ENCODE measurements at regions not wholly inside any gene's neighbourhood (a gene's known extent, or its start where the extent isn't known, plus 50 kb on each side); places are given as distances from the start of the nearest gene placed in this dataset.

GRCh38 chr7:142332421-142332820, 74.6 kb upstream of the PRSS58 start:
- DNase-seq: no peak
- H3K4me1 ChIP-seq: no peaks in the 10 kb centered on the region
- no peaks in the 10 kb centered on the region for H3K9me3 ChIP-seq
- intact Hi-C loops (cut with DNase I; ENCODE audit: low total_unique reads): no loop called here
- H3K27me3 ChIP-seq (replicated peaks in 1 of 7): peaks cover 0 to 22% (median 0%) of the 10 kb centered on the region in 7 donors
- TF ChIP-seq POLR2A (IDR thresholded peaks at IDR 0.05) (no peak), CTCF (IDR thresholded peaks at IDR 0.05 in 8 of 11, conservative IDR thresholded peaks at IDR 0.05 in 3 of 11) (no peak)
- 85 to 94% (median 89%) methylated on average over 2 to 6 of the region's 6 CpGs for WGBS, 5 donors
- no peak overlapping the region for H3K27ac ChIP-seq
- H3K4me3 ChIP-seq: no peak overlapping the region
- no peaks in the 10 kb centered on the region for H3K36me3 ChIP-seq

DNA sequence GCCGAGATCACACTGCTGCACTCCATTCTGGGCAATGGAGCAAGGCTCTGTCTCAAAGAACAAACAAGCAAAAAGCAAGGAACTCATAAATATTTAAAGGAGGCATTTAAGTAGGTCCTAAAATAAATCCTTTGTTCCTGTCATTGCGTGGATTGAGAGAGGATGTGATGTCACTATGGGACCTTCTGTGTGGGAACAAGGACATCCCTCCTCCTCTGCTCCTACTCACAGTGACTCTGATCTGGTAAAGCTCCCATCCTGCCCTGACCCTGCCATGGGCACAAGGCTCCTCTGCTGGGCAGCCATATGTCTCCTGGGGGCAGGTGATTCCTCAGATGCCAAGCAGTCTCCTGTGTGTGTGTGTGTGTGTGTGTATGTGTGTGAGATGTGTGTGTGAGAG, 74.1 kb upstream of the PRSS58 start:
- H3K4me1 ChIP-seq: no peaks in the 10 kb centered on the region
- H3K27ac ChIP-seq: no peak overlapping the region
- TF ChIP-seq POLR2AphosphoS5 (IDR thresholded peaks at IDR 0.05): no peak
- TF ChIP-seq CTCF (IDR thresholded peaks at IDR 0.05 in 8 of 11, conservative IDR thresholded peaks at IDR 0.05 in 3 of 11): no peak
- no peak for TF ChIP-seq POLR2A (IDR thresholded peaks at IDR 0.05)
- no peak for DNase-seq
- H3K36me3 ChIP-seq: no peaks in the 10 kb centered on the region
- WGBS, 5 donors: 46 to 86% (median 70%) methylated on average over 2 of the region's 2 CpGs
- no peaks in the 10 kb centered on the region for H3K9me3 ChIP-seq
- peaks cover 0 to 23% (median 0%) of the 10 kb centered on the region in 7 donors for H3K27me3 ChIP-seq (replicated peaks in 1 of 7)
- intact Hi-C loops (cut with DNase I; ENCODE audit: low total_unique reads): no loop called here
- no peak overlapping the region for H3K4me3 ChIP-seq

GRCh38 chr7:142329062-142329790, 71.4 kb upstream of the PRSS58 start:
- Histone ChIP-seq H3K27me3 (replicated peaks in 1 of 7) (peaks cover 0 to 23% (median 0%) of the 10 kb centered on the region in 7 donors), H3K4me3 (no peak overlapping the region), H3K36me3 (no peaks in the 10 kb centered on the region), H3K4me1 (peaks cover 0 to 3% (median under 1%) of the 10 kb centered on the region in 6 donors), H3K9me3 (no peaks in the 10 kb centered on the region), H3K27ac (no peak overlapping the region)
- WGBS, 5 donors: 80 to 91% (median 85%) methylated on average over 5 of the region's 5 CpGs
- DNase-seq: no peak
- TF ChIP-seq POLR2A (IDR thresholded peaks at IDR 0.05) (no peak), POLR2AphosphoS5 (IDR thresholded peaks at IDR 0.05) (no peak), CTCF (IDR thresholded peaks at IDR 0.05 in 8 of 11, conservative IDR thresholded peaks at IDR 0.05 in 3 of 11) (no peak)
- intact Hi-C loops (cut with DNase I; ENCODE audit: low total_unique reads): no loop called here

- Histone ChIP-seq H3K4me3 (no peak overlapping the region), H3K36me3 (no peaks in the 10 kb centered on the region)
Measured at GRCh38 chr7:142328551-142328950, 70.7 kb upstream of the PRSS58 start.

More at GRCh38 chr7:142328551-142328950, 70.7 kb upstream of the PRSS58 start:
- TF ChIP-seq CTCF (IDR thresholded peaks at IDR 0.05 in 8 of 11, conservative IDR thresholded peaks at IDR 0.05 in 3 of 11): no peak
- no peak for TF ChIP-seq POLR2A (IDR thresholded peaks at IDR 0.05)
- TF ChIP-seq POLR2AphosphoS5 (IDR thresholded peaks at IDR 0.05): no peak
- peaks cover 0 to 23% (median 0%) of the 10 kb centered on the region in 7 donors for H3K27me3 ChIP-seq (replicated peaks in 1 of 7)
- WGBS, 5 donors: 49 to 80% (median 62%) methylated on average over 2 to 6 of the region's 6 CpGs
- intact Hi-C loops (cut with DNase I; ENCODE audit: low total_unique reads): no loop called here
- no peaks in the 10 kb centered on the region for H3K9me3 ChIP-seq
- no peak for DNase-seq
- peaks cover 0 to 10% (median 3%) of the 10 kb centered on the region in 6 donors for H3K4me1 ChIP-seq
- H3K27ac ChIP-seq: no peak overlapping the region

All from spleen (tissue), 11 donors.